ENCODE measurements at regions not wholly inside any gene's neighbourhood (a gene's known extent, or its start where the extent isn't known, plus 50 kb on each side); places are given as distances from the start of the nearest gene placed in this dataset.

DNA sequence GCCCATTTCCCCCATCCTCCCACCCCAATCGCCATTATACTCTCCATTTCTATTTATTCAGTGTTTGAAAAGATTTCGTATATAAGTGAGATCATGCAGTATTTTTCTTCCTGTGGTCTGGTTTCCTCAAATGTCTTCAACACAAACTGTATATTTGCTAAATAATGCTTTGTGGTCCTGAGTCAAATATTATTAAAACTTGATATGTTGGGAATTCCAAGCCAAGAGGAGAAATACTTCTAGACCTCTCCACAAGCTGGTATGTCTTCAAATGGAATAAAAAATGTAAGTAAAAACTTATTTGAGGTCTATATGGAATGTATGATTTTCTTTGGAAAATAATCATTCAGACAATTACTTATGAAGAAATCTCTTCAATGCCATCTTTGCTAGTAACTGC lies 122.5 kb upstream of the TSC22D2 start:
- POLR2A ChIA-PET (ENCODE audit: low non-redundant PET) = no interaction called here
- no peaks in the 10 kb centered on the region for H3K9me3 ChIP-seq (ENCODE audit: low read depth, low read length, poor library complexity, severe bottlenecking)
- no peak for DNase-seq (ENCODE audit: low spot score)
- intact Hi-C loops (cut with micrococcal nuclease; ENCODE audit: unreplicated experiment) = loop anchor here (5.0 kb wide), 2 partner anchors 127 to 212 kb away; no protein-coding TSS in a partner anchor
- CTCF ChIA-PET = no interaction called here
- TF ChIP-seq, protein P1, sequence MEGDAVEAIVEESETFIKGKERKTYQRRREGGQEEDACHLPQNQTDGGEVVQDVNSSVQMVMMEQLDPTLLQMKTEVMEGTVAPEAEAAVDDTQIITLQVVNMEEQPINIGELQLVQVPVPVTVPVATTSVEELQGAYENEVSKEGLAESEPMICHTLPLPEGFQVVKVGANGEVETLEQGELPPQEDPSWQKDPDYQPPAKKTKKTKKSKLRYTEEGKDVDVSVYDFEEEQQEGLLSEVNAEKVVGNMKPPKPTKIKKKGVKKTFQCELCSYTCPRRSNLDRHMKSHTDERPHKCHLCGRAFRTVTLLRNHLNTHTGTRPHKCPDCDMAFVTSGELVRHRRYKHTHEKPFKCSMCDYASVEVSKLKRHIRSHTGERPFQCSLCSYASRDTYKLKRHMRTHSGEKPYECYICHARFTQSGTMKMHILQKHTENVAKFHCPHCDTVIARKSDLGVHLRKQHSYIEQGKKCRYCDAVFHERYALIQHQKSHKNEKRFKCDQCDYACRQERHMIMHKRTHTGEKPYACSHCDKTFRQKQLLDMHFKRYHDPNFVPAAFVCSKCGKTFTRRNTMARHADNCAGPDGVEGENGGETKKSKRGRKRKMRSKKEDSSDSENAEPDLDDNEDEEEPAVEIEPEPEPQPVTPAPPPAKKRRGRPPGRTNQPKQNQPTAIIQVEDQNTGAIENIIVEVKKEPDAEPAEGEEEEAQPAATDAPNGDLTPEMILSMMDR (conservative IDR thresholded peaks at IDR 0.05; ENCODE audit: low read depth, low read length) = no peak
- TF ChIP-seq EZH2 (IDR thresholded peaks at IDR 0.05; ENCODE audit: borderline replicate concordance, low read depth, low read length, poor library complexity, severe bottlenecking) = no peak
- H3K4me1 ChIP-seq (ENCODE audit: insufficient read depth, low read length, poor library complexity, severe bottlenecking) = no peaks in the 10 kb centered on the region
- no peaks in the 10 kb centered on the region for H3K36me3 ChIP-seq (ENCODE audit: insufficient read depth, low read length, poor library complexity, severe bottlenecking)
- H3K27me3 ChIP-seq (replicated peaks; ENCODE audit: insufficient read depth, low read depth, low read length, poor library complexity) = no peaks in the 10 kb centered on the region
- H3K27ac ChIP-seq (ENCODE audit: low read depth, low read length, poor library complexity, severe bottlenecking) = no peak overlapping the region
- no peak overlapping the region for H3K4me3 ChIP-seq (ENCODE audit: low read depth, low read length, poor library complexity, severe bottlenecking)
- BruUV-seq (replicated peaks) = no TSS peak

DNA sequence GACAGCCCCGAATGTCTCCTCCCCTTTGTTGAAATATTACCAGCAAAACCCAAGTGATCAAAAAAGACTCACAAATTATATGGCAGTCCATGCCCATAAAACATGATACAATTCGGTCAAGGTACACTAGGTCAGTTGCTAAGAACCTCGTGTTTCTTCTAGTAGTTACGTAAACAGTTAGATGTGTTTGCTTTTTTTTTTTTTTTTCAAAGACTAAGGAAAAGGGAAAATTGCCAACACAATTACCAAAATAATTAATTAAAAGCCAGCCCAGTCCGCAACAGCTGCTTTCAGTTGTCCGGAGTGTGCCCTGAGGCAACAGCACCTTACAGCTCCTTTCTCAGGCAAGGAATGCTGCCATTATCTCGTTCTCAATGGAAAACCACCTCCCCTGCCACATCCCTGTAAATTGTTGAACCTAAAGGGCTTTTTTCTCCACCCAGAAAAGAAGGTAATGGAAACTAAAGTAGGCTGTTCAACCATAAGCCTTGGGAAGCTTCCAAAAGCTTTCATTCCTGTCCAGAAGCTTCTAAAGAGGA lies 129.2 kb upstream of the TSC22D2 start:
- ChIA-PET CTCF (no interaction called here), POLR2A (ENCODE audit: low non-redundant PET) (interaction anchor here (0.9 kb wide), 1 partner anchor 633 kb away, joined by 3 read pairs; no protein-coding TSS in a partner anchor)
- DNase-seq (ENCODE audit: low spot score) = no peak
- no peaks in the 10 kb centered on the region for H3K36me3 ChIP-seq (ENCODE audit: insufficient read depth, low read length, poor library complexity, severe bottlenecking)
- TF ChIP-seq, protein P1 (conservative IDR thresholded peaks at IDR 0.05; ENCODE audit: low read depth, low read length) = no peak
- TF ChIP-seq EZH2 (IDR thresholded peaks at IDR 0.05; ENCODE audit: borderline replicate concordance, low read depth, low read length, poor library complexity, severe bottlenecking) = no peak
- no peaks in the 10 kb centered on the region for H3K9me3 ChIP-seq (ENCODE audit: low read depth, low read length, poor library complexity, severe bottlenecking)
- intact Hi-C loops (cut with micrococcal nuclease; ENCODE audit: unreplicated experiment) = no loop called here
- no peak overlapping the region for H3K4me3 ChIP-seq (ENCODE audit: low read depth, low read length, poor library complexity, severe bottlenecking)
- no peaks in the 10 kb centered on the region for H3K4me1 ChIP-seq (ENCODE audit: insufficient read depth, low read length, poor library complexity, severe bottlenecking)
- no peaks in the 10 kb centered on the region for H3K27me3 ChIP-seq (replicated peaks; ENCODE audit: insufficient read depth, low read depth, low read length, poor library complexity)
- BruUV-seq (replicated peaks) = no TSS peak
- H3K27ac ChIP-seq (ENCODE audit: low read depth, low read length, poor library complexity, severe bottlenecking) = no peak overlapping the region

DNA sequence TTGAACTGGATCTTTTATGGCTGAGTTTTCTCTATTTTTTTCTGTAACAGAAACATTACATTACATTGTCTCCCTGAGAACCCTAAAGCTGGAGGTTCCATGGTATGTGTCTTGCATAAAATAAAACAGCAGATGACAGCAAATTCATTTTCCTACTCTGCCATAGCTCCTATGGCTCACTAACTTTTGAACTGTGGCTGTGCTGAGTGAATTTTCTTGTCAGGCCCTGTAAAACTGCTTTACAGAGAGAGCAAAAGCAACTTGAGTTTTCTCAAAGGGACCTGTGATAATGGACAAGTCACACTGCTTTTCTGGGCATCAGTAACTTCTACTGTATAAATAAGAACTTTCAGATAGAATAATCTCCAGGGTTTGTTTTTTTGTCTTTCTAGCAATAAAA lies 129.9 kb upstream of the TSC22D2 start:
- ChIA-PET CTCF (no interaction called here), POLR2A (ENCODE audit: low non-redundant PET) (no interaction called here)
- H3K27ac ChIP-seq (ENCODE audit: low read depth, low read length, poor library complexity, severe bottlenecking) = no peak overlapping the region
- H3K4me1 ChIP-seq (ENCODE audit: insufficient read depth, low read length, poor library complexity, severe bottlenecking) = no peaks in the 10 kb centered on the region
- H3K27me3 ChIP-seq (replicated peaks; ENCODE audit: insufficient read depth, low read depth, low read length, poor library complexity) = no peaks in the 10 kb centered on the region
- no peaks in the 10 kb centered on the region for H3K36me3 ChIP-seq (ENCODE audit: insufficient read depth, low read length, poor library complexity, severe bottlenecking)
- TF ChIP-seq EZH2 (IDR thresholded peaks at IDR 0.05; ENCODE audit: borderline replicate concordance, low read depth, low read length, poor library complexity, severe bottlenecking) = no peak
- no TSS peak for BruUV-seq (replicated peaks)
- intact Hi-C loops (cut with micrococcal nuclease; ENCODE audit: unreplicated experiment) = no loop called here
- DNase-seq (ENCODE audit: low spot score) = no peak
- no peaks in the 10 kb centered on the region for H3K9me3 ChIP-seq (ENCODE audit: low read depth, low read length, poor library complexity, severe bottlenecking)
- no peak overlapping the region for H3K4me3 ChIP-seq (ENCODE audit: low read depth, low read length, poor library complexity, severe bottlenecking)

DNA sequence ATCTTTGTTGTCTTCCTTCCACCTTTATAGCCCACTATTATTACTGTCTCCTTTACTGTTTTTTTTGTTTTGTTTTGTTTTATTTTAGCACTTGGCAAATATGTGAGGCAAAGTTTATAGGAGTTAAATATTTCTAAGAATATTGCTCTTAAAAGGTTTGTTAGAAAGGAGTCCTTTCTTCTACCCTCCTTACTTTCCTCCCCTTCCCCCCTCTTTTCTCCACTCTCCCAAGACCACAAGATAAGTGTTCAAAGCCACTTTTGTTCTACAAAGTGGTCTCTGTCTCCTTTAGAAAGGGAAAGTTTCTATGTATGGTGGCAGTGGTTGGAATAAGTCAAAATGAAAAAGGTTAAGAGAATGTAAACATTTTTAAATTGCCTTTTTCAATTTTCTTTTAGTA lies 130.7 kb upstream of the TSC22D2 start:
- Histone ChIP-seq H3K9me3 (ENCODE audit: low read depth, low read length, poor library complexity, severe bottlenecking) (no peaks in the 10 kb centered on the region), H3K4me1 (ENCODE audit: insufficient read depth, low read length, poor library complexity, severe bottlenecking) (no peaks in the 10 kb centered on the region), H3K27ac (ENCODE audit: low read depth, low read length, poor library complexity, severe bottlenecking) (no peak overlapping the region), H3K36me3 (ENCODE audit: insufficient read depth, low read length, poor library complexity, severe bottlenecking) (no peaks in the 10 kb centered on the region), H3K27me3 (replicated peaks; ENCODE audit: insufficient read depth, low read depth, low read length, poor library complexity) (no peaks in the 10 kb centered on the region), H3K4me3 (ENCODE audit: low read depth, low read length, poor library complexity, severe bottlenecking) (no peak overlapping the region)
- POLR2A ChIA-PET (ENCODE audit: low non-redundant PET) = no interaction called here
- CTCF ChIA-PET = no interaction called here
- no peak for DNase-seq (ENCODE audit: low spot score)
- no TSS peak for BruUV-seq (replicated peaks)
- intact Hi-C loops (cut with micrococcal nuclease; ENCODE audit: unreplicated experiment) = no loop called here
- TF ChIP-seq EZH2 (IDR thresholded peaks at IDR 0.05; ENCODE audit: borderline replicate concordance, low read depth, low read length, poor library complexity, severe bottlenecking) = no peak
- TF ChIP-seq, protein P1 (conservative IDR thresholded peaks at IDR 0.05; ENCODE audit: low read depth, low read length) = no peak
